GM12878 (cell line): ENCODE measurements at regions not wholly inside any gene's neighbourhood (a gene's known extent, or its start where the extent isn't known, plus 50 kb on each side); places are given as distances from the start of the nearest gene placed in this dataset.

Experiments used
- RAD51 ChIP-seq: fragments of 450-650 bp; IDR thresholded peaks from 2 replicates; pipeline ENCODE4 v1.6.1; 2016; ENCODE audit warnings: moderate library complexity, mild to moderate bottlenecking, inconsistent platforms
- SIX5 ChIP-seq: IDR thresholded peaks from 2 replicates; pipeline ENCODE4 v1.6.1; 2011; ENCODE audit warnings: mild to moderate bottlenecking, low read depth, low read length, moderate library complexity; ENCODE audit not compliant: severe bottlenecking
- SUZ12 ChIP-seq: fragments of 200-600 bp; sonication (generic); IDR thresholded peaks from one replicate; pipeline ENCODE4 v1.6.1; 2018; ENCODE audit warnings: antibody characterized with exemption, mild to moderate bottlenecking; ENCODE audit not compliant: unreplicated experiment
- TF ChIP-seq, protein P1 (sequence below): IDR thresholded peaks from 2 replicates; pipeline ENCODE4 v1.6.1; 2012; ENCODE audit warnings: low read depth, low read length, improper control_type of control experiment

DNA sequence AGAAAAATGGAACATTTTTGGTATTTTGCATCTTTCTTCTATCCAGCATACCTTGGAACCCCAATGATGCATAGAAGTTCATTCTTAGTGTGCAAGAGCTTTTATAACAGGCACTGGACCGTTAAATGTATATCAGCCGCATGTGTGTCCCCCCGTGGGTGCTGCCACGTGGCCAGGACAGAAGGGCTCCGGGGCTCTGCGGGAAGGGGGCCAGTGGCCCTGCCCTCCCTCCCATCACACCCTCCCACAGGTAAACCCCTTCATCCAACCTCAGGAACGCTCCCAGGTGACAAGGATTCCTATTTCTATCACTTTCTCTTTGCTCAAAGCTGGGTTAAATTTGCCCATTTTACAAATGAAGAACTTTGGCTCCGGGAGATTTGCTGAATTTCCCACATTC is 393.4 kb upstream of the IRX4 start:
- no peak for TF ChIP-seq SIX5
- TF ChIP-seq, protein P1, sequence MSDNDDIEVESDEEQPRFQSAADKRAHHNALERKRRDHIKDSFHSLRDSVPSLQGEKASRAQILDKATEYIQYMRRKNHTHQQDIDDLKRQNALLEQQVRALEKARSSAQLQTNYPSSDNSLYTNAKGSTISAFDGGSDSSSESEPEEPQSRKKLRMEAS, result no peak
- TF ChIP-seq RAD51, result no peak
- TF ChIP-seq SUZ12, result no peak
